ENCODE measurements at regions not wholly inside any gene's neighbourhood (a gene's known extent, or its start where the extent isn't known, plus 50 kb on each side); places are given as distances from the start of the nearest gene placed in this dataset.

DNA sequence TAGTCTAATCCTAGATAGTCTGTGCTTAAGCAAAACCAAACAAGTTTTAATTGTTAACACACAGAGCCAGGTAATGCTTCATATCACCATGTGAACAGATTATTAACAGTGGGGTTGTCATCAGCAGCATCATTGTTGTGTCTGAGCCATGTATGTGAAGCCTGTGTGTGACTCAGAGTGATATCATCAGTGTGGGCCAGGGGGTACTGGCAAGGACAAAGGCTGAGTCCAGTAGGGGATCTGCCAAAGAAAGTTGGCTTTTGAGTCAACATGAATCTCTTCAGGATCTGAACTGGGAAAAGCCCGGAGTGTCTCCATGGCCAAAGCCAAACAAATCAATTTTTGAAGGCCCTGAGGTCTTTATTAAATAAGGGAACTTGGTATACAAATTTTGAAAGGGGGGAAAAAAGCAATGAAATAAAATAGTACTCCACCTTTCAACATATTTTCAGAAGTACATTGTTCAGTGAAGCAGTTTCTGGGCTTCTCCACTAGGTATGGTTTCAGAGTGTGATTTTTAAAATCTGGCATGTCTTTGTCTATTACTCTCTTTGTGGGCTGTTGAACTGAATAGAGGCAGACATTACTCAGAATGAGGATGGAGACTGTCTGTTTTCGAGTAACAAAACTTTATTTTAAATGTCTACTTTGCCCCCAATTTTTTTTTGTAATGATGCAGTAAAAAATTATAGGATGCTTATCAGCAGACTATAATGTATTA is 444.2 kb upstream of the JAG1 start:
- intact Hi-C loops (cut with DNase I) = no loop called here
- Histone ChIP-seq H3K27me3 (ENCODE audit: low read depth) (no peaks in the 10 kb centered on the region), H3K4me3 (no peak overlapping the region), H3K36me3 (no peaks in the 10 kb centered on the region), H3K4me1 (no peaks in the 10 kb centered on the region), H3K9me3 (no peaks in the 10 kb centered on the region), H3K27ac (no peak overlapping the region)
- DNase-seq (no peak), ATAC-seq (no peak)
- TF ChIP-seq CTCF (IDR thresholded peaks at IDR 0.05) = no peak

DNA sequence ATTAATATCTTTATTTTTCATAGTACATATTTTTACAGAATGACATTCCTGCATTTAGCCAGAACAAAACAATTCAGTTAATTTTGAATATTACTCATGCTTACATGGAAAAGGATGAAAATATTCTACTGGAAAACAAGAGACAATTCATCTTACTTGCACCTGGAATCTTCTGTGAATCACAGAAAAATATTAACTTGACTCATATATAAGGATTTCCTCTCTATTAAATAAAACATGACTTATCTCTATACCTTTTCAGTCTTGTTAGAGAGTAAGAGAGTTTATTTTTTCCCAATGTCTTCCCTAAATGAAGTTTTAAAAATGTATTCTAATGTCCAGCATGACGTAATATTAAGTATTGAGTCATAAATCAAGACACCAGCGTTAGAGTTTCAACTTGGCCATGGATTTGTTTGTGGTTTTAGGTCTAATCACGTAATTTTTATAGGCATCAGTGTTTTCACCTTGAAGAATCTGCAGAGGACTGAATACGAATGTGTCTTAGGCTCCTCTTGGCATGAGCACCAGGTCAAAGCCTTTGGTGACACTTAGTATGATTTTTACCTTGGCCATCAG is 445.1 kb upstream of the JAG1 start:
- TF ChIP-seq CTCF (IDR thresholded peaks at IDR 0.05) = no peak
- intact Hi-C loops (cut with DNase I) = no loop called here
- no peak for ATAC-seq
- Histone ChIP-seq H3K27ac (no peak overlapping the region), H3K4me3 (no peak overlapping the region), H3K27me3 (ENCODE audit: low read depth) (no peaks in the 10 kb centered on the region), H3K36me3 (no peaks in the 10 kb centered on the region), H3K4me1 (no peaks in the 10 kb centered on the region), H3K9me3 (no peaks in the 10 kb centered on the region)
- DNase-seq = no peak

DNA sequence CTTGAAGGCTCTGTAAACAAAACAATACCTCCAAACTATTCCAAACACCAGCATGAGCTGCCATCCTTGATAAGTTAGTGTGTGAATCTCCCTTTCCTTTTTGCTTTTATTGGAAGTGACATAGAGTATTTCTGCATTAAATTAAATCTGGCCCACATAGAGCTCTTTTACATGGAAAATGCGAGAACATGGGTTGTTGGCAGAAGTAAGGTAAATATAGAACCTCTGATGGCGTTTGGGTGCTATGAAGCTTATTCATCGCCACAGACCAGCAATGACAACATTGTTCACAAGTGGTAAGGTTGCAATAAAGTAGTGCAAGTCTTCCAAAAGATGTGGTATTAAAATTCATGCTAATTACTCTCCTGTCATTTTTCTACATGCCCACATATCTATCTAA is 445.8 kb upstream of the JAG1 start:
- Histone ChIP-seq H3K9me3 (no peaks in the 10 kb centered on the region), H3K27me3 (ENCODE audit: low read depth) (no peaks in the 10 kb centered on the region), H3K27ac (no peak overlapping the region), H3K4me1 (no peaks in the 10 kb centered on the region), H3K4me3 (no peak overlapping the region), H3K36me3 (no peaks in the 10 kb centered on the region)
- TF ChIP-seq CTCF (IDR thresholded peaks at IDR 0.05) = no peak
- intact Hi-C loops (cut with DNase I) = no loop called here
- ATAC-seq (no peak), DNase-seq (no peak)

GRCh38 chr20:11120431-11120830 is 446.6 kb upstream of the JAG1 start:
- no peak for DNase-seq
- Histone ChIP-seq H3K36me3 (no peaks in the 10 kb centered on the region), H3K4me1 (no peaks in the 10 kb centered on the region), H3K4me3 (no peak overlapping the region), H3K9me3 (no peaks in the 10 kb centered on the region), H3K27me3 (ENCODE audit: low read depth) (no peaks in the 10 kb centered on the region), H3K27ac (no peak overlapping the region)
- ATAC-seq = no peak
- intact Hi-C loops (cut with DNase I) = no loop called here
- no peak for TF ChIP-seq CTCF (IDR thresholded peaks at IDR 0.05)

- H3K36me3 ChIP-seq = no peaks in the 10 kb centered on the region
- no peak overlapping the region for H3K4me3 ChIP-seq
- DNase-seq (no peak), ATAC-seq (no peak)
- intact Hi-C loops (cut with DNase I) = no loop called here
- H3K27me3 ChIP-seq (ENCODE audit: low read depth) = no peaks in the 10 kb centered on the region
- no peaks in the 10 kb centered on the region for H3K4me1 ChIP-seq
- no peak for TF ChIP-seq CTCF (IDR thresholded peaks at IDR 0.05)
- no peak overlapping the region for H3K27ac ChIP-seq
- no peaks in the 10 kb centered on the region for H3K9me3 ChIP-seq
Observed at GRCh38 chr20:11124849-11125505, 451.2 kb upstream of the JAG1 start.
